GM12878 (cell line): ENCODE measurements at regions not wholly inside any gene's neighbourhood (a gene's known extent, or its start where the extent isn't known, plus 50 kb on each side); places are given as distances from the start of the nearest gene placed in this dataset.

Source experiments
- BACH1 ChIP-seq: fragments of 450-650 bp; IDR thresholded peaks from 2 replicates; pipeline ENCODE4 v1.6.1; 2017; ENCODE audit warnings: mild to moderate bottlenecking, borderline replicate concordance
- BHLHE40 ChIP-seq, 2 experiments: fragments of 450-650 bp in 1 of 2; IDR thresholded peaks; 2 replicates each; pipeline ENCODE4 v1.6.1; 2011 to 2017; ENCODE audit warnings: low read depth in 2 of 2, borderline replicate concordance in 1 of 2, improper control_type of control experiment in 1 of 2, low read length in 1 of 2, mild to moderate bottlenecking in 1 of 2
- BRCA1 ChIP-seq: IDR thresholded peaks from 2 replicates; pipeline ENCODE4 v1.6.1; 2011; ENCODE audit warnings: low read depth, low read length, improper control_type of control experiment
- CEBPZ ChIP-seq: fragments of 150-350 bp; IDR thresholded peaks from 2 replicates; pipeline ENCODE4 v1.6.1; 2016; ENCODE audit warnings: low read depth, low read length
- CHD2 ChIP-seq: IDR thresholded peaks from 2 replicates; pipeline ENCODE4 v1.6.1; 2011; ENCODE audit warnings: low read depth, low read length, improper control_type of control experiment, borderline replicate concordance
- CTCF ChIP-seq, 3 experiments: IDR thresholded peaks in 2 of 3; conservative IDR thresholded peaks in 1 of 3; 2 replicates each; pipeline ENCODE4 v1.5.1; 2011; ENCODE audit warnings: low read depth in 3 of 3, low read length in 3 of 3, mild to moderate bottlenecking in 3 of 3, control low read depth in 2 of 3, moderate library complexity in 2 of 3, inconsistent platforms in 1 of 3, mixed read lengths in 1 of 3; ENCODE audit not compliant: control insufficient read depth in 2 of 3, insufficient read depth in 1 of 3; ENCODE audit errors: extremely low read depth in 1 of 3
- RAD21 ChIP-seq: IDR thresholded peaks from 2 replicates; pipeline ENCODE4 v1.6.1; 2011; ENCODE audit warnings: mild to moderate bottlenecking, low read depth, low read length, moderate library complexity; ENCODE audit not compliant: insufficient read depth
- RCOR1 ChIP-seq: conservative IDR thresholded peaks from 2 replicates; pipeline ENCODE4 v1.6.1; 2012; ENCODE audit warnings: low read depth, low read length, improper control_type of control experiment
- SREBF2 ChIP-seq: IDR thresholded peaks from 2 replicates; pipeline ENCODE4 v1.6.1; 2012; ENCODE audit warnings: mild to moderate bottlenecking, low read length
- TAF1 ChIP-seq: IDR thresholded peaks from 2 replicates; pipeline ENCODE4 v1.6.1; 2011; ENCODE audit warnings: mild to moderate bottlenecking, low read depth, low read length, borderline replicate concordance
- TCF3 ChIP-seq: IDR thresholded peaks from 2 replicates; pipeline ENCODE4 v1.6.1; 2012; ENCODE audit warnings: low read depth, mild to moderate bottlenecking, low read length, borderline replicate concordance; ENCODE audit not compliant: insufficient read depth
- ZNF384 ChIP-seq: IDR thresholded peaks from 2 replicates; pipeline ENCODE4 v1.6.1; 2012; ENCODE audit warnings: low read depth, mild to moderate bottlenecking, low read length, improper control_type of control experiment, borderline replicate concordance

GRCh38 chr9:102769307-102769706 lies 225.8 kb upstream of the CYLC2 start:
- TF ChIP-seq CHD2 (no peak), TCF3 (no peak), CEBPZ (no peak), RCOR1 (no peak), CTCF (IDR thresholded peaks at IDR 0.05 in 2 of 3, conservative IDR thresholded peaks at IDR 0.05 in 1 of 3; ENCODE audit: control insufficient read depth in 2 of 3, extremely low read depth in 1 of 3, insufficient read depth in 1 of 3, low read depth in 3 of 3, low read length in 3 of 3) (no peak), RAD21 (no peak), SREBF2 (no peak), BRCA1 (no peak), BACH1 (no peak), ZNF384 (no peak), TAF1 (no peak), BHLHE40 (IDR thresholded peaks at IDR 0.05; ENCODE audit: borderline replicate concordance in 1 of 2, low read depth in 2 of 2, low read length in 1 of 2) (no peak)
